Left cardiac atrium (tissue), 4 donors: ENCODE measurements at regions not wholly inside any gene's neighbourhood (a gene's known extent, or its start where the extent isn't known, plus 50 kb on each side); places are given as distances from the start of the nearest gene placed in this dataset.
"Not testable (repeated sequence)": the region's sequence is repeated elsewhere in the genome, so short reads cannot be mapped to it uniquely, and the experiment has no call there.

ENCODE experiments used
- ATAC-seq, 2 donors: fragments of 200-7000 bp; cut with Tn5 transposase; one replicate each; pipeline ENCODE4 v1.9.1; 2020; ENCODE audit warnings: mild to moderate bottlenecking in 2 of 2, moderate library complexity in 2 of 2
- DNase-seq: peaks from one replicate; pipeline ENCODE4 v3.0.0-alpha.2; 2020
- intact Hi-C, 2 donors: fragments of 100-400 bp; cut with DNase I; formaldehyde crosslinking; loops; one replicate each; pipeline versions ENCODE4 v1.14.1 to v1.15.1; 2022 to 2023
- donor health status: DM: no; HTN: yes; CAD: no.
- donor health status: DM: no; HTN: yes; CAD: no; lungs with severe emphysema.
- donor health status: DM: yes; HTN: yes; CAD: no.
- donor health status: Dilated cardiomyopathy.

DNA sequence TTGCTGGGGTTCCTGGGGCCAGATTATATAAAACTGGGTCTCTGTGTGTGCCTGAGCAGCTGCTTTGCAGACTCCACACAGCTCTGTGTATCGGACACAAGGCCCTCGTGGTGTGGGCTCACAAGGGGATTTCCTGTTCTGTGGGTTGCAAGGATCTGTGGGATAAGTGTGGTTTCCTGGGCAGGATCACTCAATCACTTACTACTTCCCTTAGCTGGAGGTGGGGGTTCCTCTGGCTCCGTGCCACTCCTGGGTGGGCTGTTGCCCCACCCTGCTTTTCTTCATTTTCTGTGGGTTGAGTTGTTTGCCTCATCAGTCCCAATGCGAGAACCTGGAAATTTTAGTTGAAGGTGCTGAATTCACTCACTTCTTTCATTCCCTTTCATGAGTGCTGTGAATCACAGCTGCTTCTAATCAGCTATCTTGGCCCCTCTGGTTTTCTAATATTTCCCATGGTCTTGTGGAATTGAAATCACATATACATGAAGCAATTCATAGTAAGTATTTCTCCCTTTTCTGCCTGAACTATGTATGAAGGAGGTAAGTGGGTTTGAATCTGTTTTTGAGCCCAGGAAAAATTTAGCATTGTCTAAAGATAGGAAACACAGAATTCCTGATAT is 196.3 kb downstream of the DCDC2C start:
- intact Hi-C loops = no loop called here
- DNase-seq (no peak), ATAC-seq (no peak)

DNA sequence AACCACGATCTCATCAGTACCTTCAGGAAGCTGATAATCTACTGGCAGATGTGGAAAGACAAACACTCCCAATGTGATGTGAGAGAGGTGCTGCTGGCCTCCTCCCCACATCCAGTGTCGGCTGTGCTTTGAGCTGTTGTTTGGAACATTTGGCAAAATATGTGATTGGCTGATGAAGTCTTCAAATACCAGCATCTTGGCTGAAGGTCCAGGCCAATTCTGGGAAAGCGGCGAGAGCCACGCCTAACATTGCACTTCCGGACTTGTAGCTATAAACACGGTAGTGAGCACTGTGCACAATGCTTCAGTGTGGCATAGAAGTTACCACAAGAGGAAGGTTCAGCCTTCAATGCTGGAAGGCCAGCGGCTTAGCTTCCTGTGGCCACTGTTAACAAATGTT is 198.8 kb downstream of the DCDC2C start:
- DNase-seq = peak; percentile 67
- peak in 1 of 2 donors; percentile 31 for ATAC-seq

DNA sequence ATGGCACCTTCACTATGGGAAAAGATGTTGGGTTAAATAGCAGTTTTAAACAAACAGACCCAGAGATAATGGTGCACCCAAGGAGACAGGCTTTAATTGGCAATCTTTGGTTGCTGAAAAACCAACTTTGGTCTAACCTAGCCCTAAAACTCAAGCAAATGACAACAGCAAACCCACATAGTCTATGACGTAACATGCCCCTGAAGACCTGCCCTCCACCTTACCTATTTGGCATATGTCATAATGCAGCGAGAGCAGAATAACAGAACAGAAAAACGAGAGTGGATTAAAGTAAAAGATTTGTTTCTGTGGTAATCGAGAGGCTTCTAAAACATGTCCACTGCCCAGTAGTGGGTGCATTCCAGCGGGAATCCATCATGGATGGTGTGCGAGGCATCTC is 200.7 kb downstream of the DCDC2C start:
- ATAC-seq (no peak), DNase-seq (no peak)
- intact Hi-C loops = no loop called here

More for the DNA sequence above, 198.8 kb downstream of the DCDC2C start:
- intact Hi-C loops = no loop called here

GRCh38 chr2:3908498-3908897 is 205.1 kb downstream of the DCDC2C start:
- intact Hi-C loops, ATAC-seq, DNase-seq: not testable (repeated sequence)

DNA sequence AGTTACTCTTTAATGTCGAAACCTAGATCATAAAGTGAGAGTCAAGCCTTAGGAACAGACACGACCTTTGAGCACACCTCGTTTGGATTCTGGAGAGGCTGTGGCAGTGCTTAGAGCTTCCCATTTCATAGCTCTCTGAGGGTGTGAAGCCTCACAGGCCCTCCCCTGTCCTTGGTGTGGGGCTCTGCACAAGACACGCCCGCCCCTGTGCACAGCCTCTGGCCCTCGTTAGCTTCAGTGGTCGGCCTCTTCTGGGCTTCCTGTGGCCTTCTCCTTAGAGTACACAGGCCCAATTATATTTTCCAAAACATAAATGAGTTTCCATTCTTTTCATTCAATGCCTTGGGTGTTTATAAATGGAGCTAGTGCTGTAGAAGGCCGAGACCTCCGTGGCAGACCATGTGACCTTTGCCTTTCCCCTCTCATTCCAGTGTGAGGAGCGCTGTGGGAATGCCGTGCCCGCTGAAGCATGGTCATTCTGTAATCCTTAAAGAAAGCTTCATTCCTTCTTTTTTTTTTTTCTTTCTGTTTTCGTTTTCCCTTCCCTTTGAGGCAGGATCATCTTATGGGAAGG is 208.6 kb downstream of the DCDC2C start:
- DNase-seq (no peak), ATAC-seq (no peak)
- intact Hi-C loops = no loop called here

DNA sequence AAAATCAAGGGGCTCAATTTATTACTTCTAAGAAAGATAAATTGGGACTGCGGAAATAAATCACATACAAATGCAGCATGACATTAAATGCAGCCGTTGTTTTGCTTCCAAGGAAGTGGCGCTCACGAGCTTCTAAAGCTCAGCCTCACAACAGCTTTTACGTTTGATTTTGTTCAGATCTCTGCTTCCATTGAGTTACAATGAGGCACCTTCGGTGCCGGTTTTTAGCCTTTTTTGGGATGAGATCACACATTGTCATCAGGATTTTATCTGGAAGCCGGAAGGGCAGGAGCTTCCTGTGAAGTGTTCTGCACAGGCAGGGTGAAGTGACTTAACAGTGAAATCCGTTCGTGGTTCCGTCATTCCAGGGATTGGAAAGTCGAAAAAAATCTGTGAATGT is 209.8 kb downstream of the DCDC2C start:
- ATAC-seq = peak in 1 of 2 donors; percentile 53
- peak; percentile 37 for DNase-seq
- intact Hi-C loops = no loop called here

GRCh38 chr2:3914241-3914640 is 210.9 kb downstream of the DCDC2C start:
- DNase-seq (no peak), ATAC-seq (peak in 1 of 2 donors; percentile 46)
- intact Hi-C loops = no loop called here

DNA sequence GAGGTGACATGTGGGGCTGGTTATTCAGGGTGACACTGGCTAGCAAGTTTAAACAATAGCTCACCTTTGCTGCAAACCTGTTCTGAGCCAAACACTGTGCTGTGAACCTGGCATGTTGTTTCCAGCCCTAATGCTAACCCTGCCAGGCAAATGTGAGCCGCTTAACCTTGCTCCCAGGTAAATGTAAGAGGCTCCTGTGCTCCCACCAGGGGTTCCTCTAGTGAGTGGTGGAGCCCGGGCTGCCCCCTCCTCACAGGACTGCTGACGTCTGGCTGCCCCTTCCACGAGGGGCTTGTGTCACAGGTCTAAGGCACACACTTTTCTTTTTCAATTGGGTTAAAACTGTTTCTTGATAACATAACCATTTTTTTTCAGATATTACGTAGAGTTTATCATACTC is 223.7 kb downstream of the DCDC2C start:
- no peak for ATAC-seq
- no peak for DNase-seq
- intact Hi-C loops = no loop called here

DNA sequence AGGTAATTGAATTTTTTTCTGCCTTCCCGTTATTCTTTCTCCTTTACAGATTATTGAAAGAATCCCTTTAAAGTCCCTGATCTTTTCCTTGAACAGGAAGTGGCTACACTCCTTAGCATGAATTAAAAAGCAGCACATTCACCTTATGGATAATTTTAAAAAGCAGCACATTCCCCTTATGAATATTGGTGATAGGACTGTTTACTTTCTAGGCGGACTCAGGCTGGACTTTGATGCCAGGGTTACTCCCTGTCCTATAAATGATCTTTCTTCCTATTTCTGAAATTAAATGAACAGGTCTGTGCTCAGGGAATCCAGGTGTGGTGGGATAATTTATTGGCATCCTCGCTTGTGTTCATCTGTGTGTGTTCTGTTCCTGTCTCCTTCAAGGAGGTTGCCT is 226.0 kb downstream of the DCDC2C start:
- no peak for ATAC-seq
- intact Hi-C loops = no loop called here

GRCh38 chr2:3930246-3930645 is 226.9 kb downstream of the DCDC2C start:
- no peak for DNase-seq
- ATAC-seq = no peak
- intact Hi-C loops = no loop called here

More for the DNA sequence above, 226.0 kb downstream of the DCDC2C start:
- no peak for DNase-seq

DNA sequence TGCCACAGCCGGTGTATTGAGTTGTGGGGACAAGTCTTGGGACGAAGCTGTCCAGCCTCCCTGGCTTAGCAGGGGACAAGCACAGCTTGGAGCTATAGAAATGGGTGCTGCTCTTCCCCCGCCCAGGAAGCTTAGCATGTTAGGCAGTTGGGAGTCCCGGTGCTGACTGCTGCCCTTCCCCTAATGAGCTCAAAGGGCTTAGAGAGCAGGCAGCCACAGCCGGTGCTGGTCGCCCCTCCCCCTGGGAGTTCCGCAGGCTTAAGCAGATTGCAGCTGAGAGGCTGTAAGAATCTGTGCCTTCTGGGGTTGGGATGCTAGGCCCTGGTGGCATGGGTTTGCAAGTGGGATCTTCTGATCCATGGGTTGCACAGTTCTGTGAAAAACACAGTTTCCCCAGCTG is 237.3 kb downstream of the DCDC2C start:
- intact Hi-C loops = no loop called here
- DNase-seq (no peak), ATAC-seq (no peak)

- intact Hi-C loops = no loop called here
- ATAC-seq (no peak), DNase-seq (no peak)
Measured at GRCh38 chr2:3942841-3943240, 239.5 kb downstream of the DCDC2C start.

DNA sequence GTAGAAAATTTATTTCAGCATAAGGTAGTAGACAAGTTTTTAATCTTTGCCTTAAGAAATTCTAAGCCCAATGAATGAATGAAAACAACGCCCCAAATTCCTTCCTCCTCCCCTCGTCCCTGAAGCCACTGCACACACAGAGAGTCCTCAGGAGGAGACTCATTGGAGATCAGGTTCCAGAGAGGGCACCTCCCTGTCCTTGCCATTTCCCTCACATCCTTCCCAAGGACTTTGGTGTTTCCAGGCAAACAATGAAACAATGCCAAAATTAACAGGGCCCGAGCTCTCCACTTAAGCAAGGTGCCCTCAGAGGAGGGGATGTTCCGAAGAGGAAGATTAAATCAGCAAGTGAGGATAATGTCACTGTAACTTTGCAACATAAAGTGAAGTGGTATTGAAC is 240.7 kb downstream of the DCDC2C start:
- DNase-seq (no peak), ATAC-seq (no peak)
- intact Hi-C loops = no loop called here

- intact Hi-C loops = no loop called here
Measured at GRCh38 chr2:3944841-3945240, 241.5 kb downstream of the DCDC2C start.

DNA sequence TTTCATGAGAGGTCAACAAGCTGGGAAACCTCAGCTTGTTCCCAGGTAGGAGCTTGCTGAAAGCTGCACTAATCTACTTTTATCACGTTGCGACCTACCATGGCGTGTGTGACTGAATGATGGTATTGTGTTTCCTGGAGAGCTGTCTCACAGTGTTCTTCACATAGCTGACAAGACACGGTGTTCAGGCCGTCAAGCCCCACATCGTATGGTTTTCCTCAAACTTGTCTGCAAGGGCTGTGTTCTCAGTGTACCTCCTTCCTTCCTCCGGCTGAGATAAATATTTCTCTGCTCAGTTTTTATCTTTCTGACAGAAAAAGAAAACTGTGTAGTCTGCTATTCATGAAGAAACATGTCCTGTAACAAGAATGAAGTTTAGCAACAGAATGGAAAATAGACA is 244.8 kb downstream of the DCDC2C start:
- intact Hi-C loops = no loop called here
- ATAC-seq (no peak), DNase-seq (no peak)

More at GRCh38 chr2:3944841-3945240, 241.5 kb downstream of the DCDC2C start:
- ATAC-seq (no peak), DNase-seq (no peak)

GRCh38 chr2:3951131-3951954 is 248.0 kb downstream of the DCDC2C start:
- ATAC-seq (no peak), DNase-seq (no peak)
- intact Hi-C loops = no loop called here

GRCh38 chr2:3952866-3953516 is 249.6 kb downstream of the DCDC2C start:
- no peak for DNase-seq
- intact Hi-C loops = no loop called here
- no peak for ATAC-seq

GRCh38 chr2:3954261-3954660 is 250.9 kb downstream of the DCDC2C start:
- intact Hi-C loops = no loop called here
- DNase-seq (no peak), ATAC-seq (no peak)

- intact Hi-C loops = loop anchor here in 1 of 2 donors (5.0 kb wide), 2 partner anchors 806 to 1411 kb away; no protein-coding TSS in a partner anchor
- DNase-seq (no peak), ATAC-seq (peak in 1 of 2 donors; percentile 61)
Measured at GRCh38 chr2:3956406-3956805, 253.0 kb downstream of the DCDC2C start.

- ATAC-seq (no peak), DNase-seq (no peak)
- intact Hi-C loops = loop anchor here in 1 of 2 donors (5.0 kb wide), 2 partner anchors 805 to 1410 kb away; no protein-coding TSS in a partner anchor
Measured at GRCh38 chr2:3956892-3957291, 253.5 kb downstream of the DCDC2C start.
